ENCODE measurements at regions not wholly inside any gene's neighbourhood (a gene's known extent, or its start where the extent isn't known, plus 50 kb on each side); places are given as distances from the start of the nearest gene placed in this dataset.

GRCh38 chr1:195495720-195496635 is 1112.3 kb downstream of the KCNT2 start:
- no peak for DNase-seq

DNA sequence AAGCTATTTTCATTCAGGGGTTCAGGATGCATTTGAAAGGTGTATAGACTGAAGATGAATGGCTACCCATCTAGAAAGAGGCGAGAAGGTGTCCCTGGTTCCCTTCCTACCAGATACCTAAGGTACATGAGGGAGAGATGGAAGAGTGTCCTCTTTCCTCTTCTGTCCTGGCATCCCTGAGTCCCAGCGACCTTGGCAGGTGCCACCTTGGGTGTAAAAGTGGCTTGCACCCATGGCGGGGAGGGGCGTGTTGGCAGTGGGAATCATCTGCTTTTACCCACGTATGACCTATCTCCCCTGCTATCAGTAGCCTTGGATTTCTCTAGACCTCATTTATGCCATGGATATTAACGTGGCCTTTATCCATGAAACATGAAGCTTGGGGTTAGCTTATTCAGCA is 1126.1 kb downstream of the KCNT2 start:
- no peak for DNase-seq

DNA sequence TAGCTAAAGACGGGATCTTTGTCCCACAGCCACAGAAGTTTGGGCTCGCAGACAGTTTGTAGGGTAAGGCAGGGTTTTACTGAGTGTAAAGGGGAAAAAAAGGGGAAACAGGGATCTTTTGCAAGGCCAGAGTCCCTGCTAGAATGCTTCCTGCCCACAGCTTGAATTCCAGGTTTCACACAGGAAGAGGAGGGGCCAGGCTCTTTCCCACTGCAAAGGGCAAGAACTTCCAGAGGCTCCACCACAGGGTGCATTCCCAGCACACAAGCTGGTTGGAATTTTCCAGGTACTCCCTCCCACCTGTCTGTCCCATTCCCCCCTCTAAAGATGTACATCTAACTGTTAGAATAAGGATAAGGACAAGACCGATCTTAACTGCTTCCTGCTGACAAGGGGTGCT is 1126.9 kb downstream of the KCNT2 start:
- DNase-seq, result no peak

- no peak for DNase-seq
Measured at GRCh38 chr1:195475568-195475967, 1132.7 kb downstream of the KCNT2 start.

DNA sequence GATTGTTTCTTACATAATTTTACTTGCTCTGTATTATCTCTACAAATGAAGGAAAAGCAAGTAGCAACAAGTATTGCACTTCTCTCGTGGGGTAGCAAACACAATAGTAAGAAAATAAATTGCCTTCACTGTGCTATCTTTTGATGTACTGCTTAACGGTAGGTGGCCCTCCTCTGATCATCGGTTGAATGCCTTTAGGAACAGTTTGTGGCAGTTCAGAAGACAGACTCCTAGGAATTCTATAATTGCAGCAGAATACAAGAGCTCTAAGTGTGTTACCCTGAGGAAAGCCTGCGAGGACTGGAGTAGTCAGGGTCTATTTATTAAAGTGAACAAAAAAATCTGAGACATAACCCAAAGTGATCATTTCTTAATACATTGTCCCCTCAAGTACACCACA is 1135.9 kb downstream of the KCNT2 start:
- no peak for DNase-seq

- no peak for DNase-seq
Measured at GRCh38 chr1:195466639-195467038, 1141.6 kb downstream of the KCNT2 start.

DNA sequence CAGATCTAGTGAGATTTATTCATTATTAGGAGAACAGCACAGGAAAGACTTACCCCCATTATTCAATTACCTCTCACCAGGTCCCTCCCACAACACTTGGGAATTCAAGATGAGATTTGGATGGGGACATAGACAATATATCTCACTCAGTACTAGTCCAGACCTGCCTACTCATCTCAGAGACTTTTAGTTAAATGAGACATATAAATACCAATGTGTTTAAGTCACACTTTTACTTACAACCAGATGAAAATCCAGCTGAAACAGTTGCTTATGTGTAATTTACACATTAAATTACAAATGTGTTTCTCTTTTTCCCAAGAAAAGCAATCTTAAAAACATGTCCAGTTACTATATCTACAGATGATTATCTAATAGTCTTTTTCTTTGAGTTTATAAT is 1145.6 kb downstream of the KCNT2 start:
- no peak for DNase-seq

- no peak for DNase-seq
Measured at GRCh38 chr1:195462152-195462551, 1146.1 kb downstream of the KCNT2 start.

- no peak for DNase-seq
Measured at GRCh38 chr1:195458365-195458764, 1149.9 kb downstream of the KCNT2 start.

- no peak for DNase-seq
Measured at GRCh38 chr1:195450794-195451193, 1157.4 kb downstream of the KCNT2 start.

DNA sequence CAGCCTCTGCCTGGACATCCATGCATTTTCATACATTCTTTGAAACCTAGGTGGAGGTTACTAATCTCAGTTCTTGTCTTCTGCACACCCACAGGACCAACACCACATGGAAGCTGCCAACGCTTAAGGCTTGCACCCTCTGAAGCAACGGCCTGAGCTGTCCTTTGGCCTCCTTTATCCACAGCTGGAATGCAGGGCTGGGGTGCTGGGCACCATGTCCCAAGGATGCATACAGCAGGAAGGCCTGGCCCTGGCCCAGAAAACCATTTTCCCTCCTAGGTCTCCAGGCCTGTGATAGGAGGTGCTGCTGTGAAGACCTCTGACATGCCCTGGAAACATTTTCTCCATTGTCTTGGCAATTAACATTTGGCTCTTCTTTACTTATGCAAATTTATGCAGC is 1168.6 kb downstream of the KCNT2 start:
- no peak for DNase-seq

GRCh38 chr1:195434566-195435203 is 1173.6 kb downstream of the KCNT2 start:
- no peak for DNase-seq

DNA sequence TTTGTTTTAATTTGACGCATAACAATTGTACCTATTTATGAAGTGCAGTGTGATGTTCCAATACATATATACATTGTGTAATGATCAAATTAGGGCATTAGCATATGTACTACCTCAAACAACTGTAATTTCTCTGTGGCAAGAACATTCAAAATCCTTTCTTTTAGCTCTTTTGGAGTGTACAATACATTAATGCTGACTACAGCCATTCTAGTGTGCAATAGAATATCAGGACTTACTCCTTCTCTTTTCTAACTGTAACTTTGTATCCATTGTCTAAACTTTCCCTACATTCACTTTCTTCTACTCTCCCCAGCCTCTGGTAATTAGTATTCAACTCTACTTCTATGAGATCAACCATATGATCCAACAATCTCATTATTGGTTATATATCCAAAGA is 1177.4 kb downstream of the KCNT2 start:
- DNase-seq, result no peak

DNA sequence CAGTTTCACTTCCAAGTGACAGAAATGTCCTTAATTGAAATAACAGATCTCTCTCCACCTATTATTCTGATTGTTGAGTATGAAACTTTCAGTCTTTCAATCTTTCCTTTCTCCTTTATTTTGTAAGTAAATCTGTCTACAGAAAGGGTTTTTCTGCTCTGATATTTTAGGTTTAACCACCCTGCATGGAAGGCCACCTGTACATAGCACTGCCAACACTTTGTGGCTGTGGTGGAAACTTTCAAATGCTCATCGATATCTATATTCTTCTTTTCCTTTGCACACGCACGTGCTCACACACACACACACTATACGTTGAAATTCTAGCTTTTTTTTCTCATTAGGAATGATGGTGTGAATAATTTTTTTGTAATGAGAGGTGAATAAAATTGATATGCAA is 1179.3 kb downstream of the KCNT2 start:
- no peak for DNase-seq

DNA sequence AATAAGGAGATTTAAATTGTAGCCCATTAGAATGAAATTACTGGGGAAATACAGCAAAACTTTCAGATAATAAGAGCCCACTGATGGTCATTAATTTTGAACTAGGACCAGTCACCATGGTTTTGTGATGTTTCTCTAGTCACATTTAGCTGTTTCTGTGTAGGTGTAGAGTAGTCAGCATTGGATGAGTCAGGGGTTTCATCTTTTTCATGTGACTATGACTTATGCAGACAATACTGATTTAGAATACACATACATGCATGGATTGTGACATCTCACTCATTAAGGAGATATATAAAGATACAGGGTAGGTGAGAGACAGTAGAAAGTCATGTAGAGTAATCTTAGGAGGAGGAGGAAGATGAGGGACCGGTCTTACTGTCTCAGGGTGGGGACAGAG is 1192.7 kb downstream of the KCNT2 start:
- no peak for DNase-seq

DNA sequence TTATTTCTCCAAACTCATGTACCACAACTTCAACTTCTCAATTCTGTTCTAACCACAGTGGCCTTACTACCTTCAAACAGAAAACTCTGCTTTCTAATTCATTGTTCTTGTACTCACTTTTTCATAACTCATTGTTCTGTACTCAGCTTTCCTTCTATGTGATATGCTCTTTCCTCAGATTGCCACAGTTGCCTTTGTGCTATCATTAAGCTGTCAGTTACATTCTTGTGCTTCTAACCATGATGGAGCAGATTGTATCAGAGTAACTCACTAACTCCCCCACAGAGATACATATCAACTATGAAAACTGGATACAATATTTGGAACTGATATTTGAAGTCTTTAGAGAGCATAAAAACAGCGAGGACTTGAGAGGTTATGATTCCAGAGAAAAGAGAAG is 1213.7 kb downstream of the KCNT2 start:
- DNase-seq, result no peak

GRCh38 chr1:195376190-195376589 is 1232.0 kb downstream of the KCNT2 start:
- no peak for DNase-seq

DNA sequence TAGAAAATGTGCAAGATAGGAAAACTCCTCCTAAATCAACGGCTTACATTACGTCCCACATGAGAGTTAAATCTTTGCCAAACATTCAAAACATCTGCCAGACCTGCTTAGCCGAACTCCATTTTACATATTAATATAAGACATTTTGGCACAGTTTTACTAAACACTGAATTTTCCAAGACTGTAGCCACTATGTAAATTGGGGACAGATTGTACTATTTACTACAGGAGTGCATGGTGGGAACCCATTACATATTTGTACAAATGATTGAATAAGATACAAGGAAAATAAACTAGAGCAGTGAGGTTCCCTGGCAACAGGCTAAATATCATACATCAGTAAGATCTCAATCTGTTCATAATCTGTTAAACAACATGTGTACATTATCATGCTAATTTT is 1234.4 kb downstream of the KCNT2 start:
- DNase-seq, result no peak

GRCh38 chr1:195345149-195345548 is 1263.1 kb downstream of the KCNT2 start:
- DNase-seq, result no peak

GRCh38 chr1:195337646-195338045 is 1270.6 kb downstream of the KCNT2 start:
- DNase-seq, result no peak

DNA sequence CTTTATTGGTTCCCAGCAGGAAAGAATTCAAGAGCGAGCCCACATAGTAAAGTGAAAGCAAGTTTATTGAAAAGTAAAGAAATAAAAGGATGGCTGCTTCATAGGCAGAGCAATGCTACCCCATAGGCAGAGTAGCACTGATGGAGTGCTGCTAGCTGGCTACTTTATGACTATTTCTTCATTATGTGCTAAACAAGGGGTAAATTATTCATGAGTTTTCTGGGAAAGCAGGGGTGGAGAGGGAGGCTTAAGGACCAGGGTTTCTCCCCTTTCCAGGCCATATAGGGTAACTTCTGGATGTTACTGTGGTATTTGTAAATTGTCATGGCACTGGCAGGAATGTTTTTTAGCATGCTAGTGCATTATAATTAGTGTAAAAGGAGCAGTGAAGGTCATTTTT is 1271.4 kb downstream of the KCNT2 start:
- DNase-seq, result no peak

GRCh38 chr1:195335541-195335940 is 1272.7 kb downstream of the KCNT2 start:
- DNase-seq, result no peak

DNA sequence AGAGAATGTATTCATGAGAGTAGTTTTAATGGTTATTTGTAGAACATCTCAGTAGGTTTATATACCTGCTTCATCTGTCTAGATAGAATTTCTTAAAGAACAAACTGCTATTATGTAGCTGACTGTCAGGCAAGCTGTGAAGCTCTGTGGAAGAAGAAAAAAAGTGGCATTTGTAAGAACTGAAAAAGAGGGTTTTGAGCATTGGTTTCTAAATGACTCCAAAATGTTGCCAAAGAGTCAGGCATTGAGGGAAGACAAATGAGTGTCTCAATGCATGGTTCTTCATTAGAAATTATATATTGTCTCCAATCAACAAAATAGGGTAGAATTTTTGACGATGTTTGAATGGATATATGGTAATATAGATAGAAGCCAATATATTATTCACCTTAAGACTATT is 1276.1 kb downstream of the KCNT2 start:
- no peak for DNase-seq

GRCh38 chr1:195328681-195329080 is 1279.6 kb downstream of the KCNT2 start:
- DNase-seq, result no peak

DNA sequence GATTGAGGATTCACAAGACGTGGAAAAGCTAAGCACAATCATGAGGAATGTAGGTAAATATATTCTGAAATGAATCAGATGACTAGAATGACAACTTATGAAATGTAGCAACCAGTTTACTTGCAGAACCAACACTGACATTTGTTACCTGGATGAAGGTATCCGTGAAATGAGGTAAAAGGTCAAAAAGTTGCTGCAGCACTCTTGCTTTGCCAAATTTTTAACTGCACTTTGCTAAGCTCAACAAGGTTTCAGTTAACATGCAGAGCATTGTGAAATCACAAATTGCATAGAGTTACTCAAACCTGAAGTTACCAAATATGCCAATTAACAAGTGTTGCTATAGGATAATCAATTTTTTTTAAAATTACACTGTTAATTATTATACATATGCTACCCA is 1280.1 kb downstream of the KCNT2 start:
- DNase-seq, result no peak
